RPMI7951 (cell line): ENCODE measurements at regions not wholly inside any gene's neighbourhood (a gene's known extent, or its start where the extent isn't known, plus 50 kb on each side); places are given as distances from the start of the nearest gene placed in this dataset.
"Not testable (repeated sequence)": the region's sequence is repeated elsewhere in the genome, so short reads cannot be mapped to it uniquely, and the experiment has no call there.

Source experiments
- DNase-seq: peaks from one replicate; pipeline ENCODE4 v3.0.0-alpha.2; 2012; ENCODE audit warnings: low read depth

DNA sequence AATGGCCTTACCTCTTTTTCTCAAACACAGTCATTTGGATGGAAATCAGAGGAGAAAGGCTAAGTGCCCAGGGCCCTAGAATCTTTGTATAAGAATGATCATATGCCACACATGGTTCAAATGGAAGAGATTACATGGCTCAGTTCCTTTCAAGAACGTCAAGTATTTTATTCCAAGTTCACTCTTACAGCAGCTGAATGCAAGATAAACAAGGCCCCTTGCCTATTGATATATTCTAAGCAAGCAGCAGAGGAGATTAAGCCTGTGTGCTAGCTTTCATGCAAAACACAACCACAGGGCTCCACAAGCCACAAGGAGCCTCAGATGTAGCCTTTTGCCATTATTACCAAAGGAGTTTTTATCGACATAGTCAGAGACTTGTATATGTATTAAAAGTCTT, 55.3 kb upstream of the SLCO6A1 start:
- peak; percentile 60 for DNase-seq

DNA sequence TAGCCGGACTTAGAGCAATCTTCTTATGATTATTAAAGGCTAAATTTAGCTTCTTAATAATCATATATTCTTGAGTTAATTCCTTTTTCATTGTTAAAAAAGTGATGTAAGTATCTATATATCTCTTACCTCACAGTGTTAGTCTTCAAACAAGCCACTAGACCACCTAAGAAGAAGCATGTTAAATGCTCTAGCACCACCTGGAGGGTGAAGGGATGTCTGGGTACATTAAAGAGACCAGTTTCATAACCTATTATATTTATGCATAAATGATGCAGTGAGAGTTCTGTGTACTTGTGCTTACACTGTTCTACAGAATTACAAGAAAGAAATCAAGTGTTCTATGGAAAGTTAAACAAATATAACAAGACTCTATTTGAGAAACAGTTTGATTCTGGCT, 55.9 kb upstream of the SLCO6A1 start:
- peak; percentile 17 for DNase-seq

DNA sequence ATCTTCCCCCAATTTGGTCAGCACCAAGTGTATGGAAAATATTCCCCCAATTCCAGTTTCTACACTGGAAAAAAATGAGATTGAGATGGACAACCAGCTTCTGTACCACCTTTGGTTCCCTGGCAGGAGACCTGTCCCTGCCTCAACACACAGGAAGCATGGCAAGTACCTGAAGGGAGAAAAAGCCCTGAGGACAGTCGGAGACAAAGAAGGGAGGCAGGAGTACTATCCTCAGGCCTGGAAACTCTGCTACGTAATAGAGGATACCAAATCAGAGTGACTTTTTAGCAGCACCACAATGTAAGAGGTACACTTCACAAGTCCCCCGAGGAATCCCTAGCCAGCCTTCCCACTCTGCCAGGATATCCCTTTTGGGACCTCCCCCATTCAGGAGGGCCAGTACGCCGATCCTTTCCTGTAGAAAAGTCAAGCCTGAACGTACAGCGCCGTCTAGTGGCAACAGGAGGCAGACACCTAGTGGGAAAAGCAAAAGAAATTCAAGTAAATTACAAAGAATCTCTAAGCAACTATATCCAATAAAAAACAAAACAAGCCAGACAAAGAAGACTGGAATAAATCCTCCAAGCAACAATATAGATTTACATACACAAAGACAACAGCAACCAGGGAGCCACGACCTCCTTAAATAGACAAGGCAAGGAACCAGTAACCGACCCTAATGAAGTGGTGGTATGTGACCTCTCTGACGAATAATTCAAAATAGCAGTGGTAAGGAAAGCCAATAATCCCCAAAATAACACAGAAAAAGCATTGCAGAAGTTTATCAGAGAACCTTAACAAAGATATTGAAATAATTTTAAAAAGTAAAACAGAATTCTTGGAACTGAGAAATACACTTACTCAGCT, 63.3 kb upstream of the SLCO6A1 start:
- peak; percentile 43 for DNase-seq

DNA sequence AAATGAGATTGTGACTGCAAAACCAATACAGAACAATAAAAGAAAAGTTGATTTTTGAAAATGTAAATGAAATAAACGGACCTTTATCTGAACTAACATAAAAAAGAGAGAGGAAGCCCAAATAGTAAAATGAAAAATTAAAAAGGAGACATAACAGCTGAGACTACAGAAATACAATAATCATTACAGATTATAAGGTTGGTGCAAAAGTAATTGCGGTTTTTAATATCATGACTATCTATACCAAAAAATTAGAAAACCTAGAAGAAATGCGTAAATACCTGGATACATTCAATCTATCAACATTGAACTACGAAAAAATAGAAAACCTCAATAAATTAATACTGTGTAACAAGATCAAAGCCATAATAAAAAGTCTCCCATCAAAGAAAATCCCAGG, 71.9 kb upstream of the SLCO6A1 start:
- DNase-seq = no peak

DNA sequence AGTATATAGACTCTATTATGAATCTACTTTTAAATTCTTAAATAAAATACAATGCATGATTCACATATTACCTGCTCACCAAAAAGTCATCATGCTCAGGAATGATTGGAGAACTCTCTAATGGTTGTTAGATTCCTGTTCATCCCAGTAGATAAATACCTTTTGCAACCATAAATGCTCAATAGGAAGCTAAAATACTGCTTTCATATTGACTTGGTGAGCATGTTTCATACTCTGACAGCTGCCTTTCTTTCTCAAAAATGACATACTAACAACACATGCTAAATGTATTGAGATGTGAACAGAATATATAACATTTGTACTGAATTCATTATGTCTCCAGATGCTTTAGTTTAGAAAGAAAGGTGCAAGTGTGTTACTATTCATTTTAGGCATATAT, 79.6 kb upstream of the SLCO6A1 start:
- DNase-seq = no peak

DNA sequence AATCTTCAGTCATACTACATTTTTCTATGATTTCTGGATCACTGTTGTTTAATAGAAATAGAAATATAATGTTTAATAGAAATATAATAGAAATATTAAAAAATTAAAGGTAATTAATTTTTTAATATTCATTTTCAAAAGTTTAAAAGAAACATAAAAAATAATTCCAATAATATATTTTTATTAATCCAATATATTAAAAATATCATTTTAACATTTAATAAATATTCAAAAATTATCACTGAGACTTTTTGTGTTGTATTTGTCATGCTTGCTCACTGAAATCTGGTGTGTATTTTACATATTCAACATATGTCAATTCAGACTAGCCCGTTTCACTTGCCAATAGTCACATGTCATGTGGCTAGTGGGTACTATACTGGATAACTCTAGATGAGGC, 80.6 kb upstream of the SLCO6A1 start:
- DNase-seq = no peak

DNA sequence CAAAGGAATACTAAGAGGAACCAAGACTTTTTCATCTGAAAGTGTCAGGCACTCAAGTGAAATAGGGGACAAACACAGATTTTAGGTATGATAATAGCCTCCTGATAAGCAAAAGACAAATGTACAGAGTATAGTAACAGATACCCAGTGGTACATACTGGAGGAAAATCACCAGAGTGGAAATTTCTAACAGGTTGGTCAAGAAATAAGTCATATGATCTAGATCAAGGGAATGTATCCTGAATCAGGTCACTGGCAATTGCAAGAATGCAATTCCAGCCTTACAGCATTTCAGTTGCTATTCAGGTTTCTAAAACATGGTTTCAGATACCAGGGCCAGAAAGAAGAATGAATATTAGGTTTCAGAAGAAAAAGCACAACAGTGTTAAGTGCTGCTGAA, 82.2 kb upstream of the SLCO6A1 start:
- no peak for DNase-seq

DNA sequence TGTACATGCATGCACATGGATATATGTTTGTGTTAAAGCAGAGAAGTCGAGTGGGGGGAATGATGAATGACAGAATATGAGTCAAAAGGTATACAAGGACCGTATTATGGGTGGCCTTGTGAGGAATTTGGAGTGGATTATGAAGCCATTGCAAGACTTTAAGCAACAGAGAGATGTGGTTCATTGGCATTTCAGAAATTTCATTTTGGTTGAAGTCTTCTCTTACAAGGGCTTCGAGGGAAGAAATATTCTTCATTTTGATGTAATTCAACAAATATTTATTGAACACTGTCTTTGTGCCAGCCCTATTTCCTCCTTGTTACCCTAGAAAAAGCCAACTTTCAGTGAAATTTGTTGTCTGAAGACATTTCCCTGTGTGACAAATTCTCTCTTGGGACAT, 83.9 kb upstream of the SLCO6A1 start:
- no peak for DNase-seq

DNA sequence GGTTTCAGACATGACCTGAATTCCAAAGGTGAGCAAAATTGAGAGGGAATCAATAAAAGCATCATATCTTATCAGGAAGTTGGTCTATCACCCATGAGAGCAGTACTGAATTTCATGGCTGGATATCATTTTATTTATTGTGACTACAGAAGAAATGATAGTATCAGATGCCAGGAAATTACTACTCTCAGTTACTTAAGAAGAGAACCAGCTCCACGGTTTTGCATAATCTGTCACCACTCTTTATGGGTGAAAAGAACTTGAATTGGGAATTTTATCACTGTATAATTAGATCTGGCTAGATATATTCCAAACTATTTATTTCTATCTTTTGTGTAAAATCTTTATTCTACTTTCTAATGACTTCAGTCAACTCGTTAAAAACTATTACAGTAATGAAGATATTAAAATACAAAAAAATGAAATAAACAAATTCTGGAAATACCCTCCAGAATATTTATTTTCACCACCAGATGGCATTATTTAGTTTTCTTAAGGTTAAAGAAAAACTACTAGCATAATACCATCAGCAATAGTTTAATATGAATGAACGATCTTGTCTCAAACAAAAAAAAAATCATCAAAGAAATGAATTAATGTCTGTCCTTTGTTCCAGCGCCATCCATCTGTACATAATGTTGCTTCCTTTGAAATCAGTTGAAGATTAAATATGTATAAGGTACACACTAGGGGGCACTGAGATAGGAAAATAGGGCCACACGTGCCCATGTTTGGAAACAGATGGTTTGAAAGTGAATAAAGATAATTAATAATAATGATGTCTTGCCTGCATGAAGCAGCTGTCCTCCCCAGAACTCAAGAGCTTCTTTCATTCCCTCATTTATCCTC, 84.7 kb upstream of the SLCO6A1 start:
- peak; percentile 18 for DNase-seq

DNA sequence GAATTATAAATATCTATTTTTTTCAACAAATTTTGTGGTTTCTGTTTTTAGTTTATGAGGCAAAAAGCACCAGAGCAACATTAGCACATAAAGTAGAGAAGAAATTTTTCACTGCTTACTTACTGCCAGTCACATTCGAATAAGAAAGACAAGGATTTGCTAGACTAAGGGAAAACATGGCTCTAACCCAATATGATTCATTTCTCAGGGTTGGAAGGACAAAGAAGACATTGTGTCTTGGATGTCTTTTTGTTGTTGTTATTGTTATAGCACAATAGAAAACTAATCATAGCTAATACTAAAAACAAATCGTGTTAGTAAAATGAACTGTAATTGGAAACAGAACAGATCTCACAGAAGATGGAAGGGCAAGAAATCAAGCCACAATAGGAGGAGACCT, 90.9 kb upstream of the SLCO6A1 start:
- peak; percentile 9 for DNase-seq

DNA sequence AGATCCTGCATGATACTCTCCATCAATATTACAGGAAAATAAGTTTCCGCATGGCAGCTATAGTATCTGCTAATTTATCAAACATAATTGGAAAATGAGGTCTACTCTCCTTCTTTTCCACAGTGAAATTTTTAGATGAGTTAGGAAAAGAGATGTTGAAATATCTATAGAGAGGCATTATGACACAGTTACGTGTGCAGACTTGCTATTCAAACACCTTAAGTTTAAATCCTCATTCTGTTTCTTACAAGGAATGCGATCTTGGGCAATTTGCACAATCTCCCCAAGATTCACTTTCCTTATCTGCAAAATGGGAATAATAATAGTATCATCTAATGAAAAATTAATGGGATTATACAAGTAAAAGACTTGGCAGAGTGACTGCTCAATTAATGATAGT, 91.7 kb upstream of the SLCO6A1 start:
- DNase-seq = no peak

DNA sequence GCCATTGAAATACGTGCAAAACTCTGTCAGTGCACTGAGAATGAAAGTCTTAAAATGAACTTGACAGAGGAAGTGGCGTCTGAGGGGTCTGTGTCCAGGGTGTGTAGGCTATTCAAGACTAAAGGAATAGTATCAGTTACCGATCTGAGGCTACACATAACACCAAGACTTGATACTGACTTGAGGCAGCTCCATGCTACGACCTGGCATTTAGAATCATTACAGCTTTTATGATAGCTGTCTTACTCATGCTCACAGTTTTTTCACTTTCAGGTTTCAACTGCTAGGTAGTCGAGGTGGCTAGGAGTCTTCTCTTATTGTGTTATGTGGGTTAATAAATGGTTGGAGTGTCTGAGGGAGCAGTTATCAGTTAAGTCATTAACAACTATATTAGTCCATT, 92.8 kb upstream of the SLCO6A1 start:
- DNase-seq = no peak

DNA sequence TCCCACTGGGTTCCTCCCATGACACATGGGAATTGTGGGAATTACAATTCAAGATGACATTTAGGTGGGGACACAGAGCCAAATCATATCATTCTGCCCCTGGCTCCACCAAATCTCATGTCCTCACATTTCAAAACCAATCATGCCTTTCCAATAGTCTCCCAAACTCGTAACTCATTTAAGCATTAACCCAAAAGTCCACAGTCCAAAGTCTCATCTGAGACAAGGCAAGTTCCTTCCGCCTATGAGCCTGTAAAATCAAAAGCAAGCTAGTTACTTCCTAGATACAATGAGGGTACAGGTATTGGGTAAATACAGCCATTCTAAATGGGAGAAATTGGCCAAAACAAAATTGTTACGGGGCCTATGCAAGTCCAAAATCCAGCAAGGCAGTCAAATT, 93.8 kb upstream of the SLCO6A1 start:
- DNase-seq = not testable (repeated sequence)

DNA sequence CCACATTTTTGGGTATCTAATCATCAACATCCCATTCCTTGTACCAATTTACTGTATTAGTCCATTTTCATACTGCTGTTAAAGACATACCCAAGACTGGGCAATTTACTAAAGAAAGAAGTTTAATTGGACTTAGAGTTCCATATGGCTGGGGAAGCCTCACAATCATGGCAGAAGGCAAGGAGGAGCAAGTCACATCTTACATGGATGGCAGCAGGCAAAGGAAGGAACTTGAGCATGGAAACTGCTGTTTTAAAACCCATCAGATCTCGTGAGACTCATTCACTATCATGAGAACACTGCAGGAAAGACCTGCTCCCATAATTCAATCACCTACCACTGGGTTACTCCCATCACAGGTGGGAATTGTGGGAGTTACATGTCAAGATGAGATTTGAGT, 95.4 kb upstream of the SLCO6A1 start:
- DNase-seq = no peak

DNA sequence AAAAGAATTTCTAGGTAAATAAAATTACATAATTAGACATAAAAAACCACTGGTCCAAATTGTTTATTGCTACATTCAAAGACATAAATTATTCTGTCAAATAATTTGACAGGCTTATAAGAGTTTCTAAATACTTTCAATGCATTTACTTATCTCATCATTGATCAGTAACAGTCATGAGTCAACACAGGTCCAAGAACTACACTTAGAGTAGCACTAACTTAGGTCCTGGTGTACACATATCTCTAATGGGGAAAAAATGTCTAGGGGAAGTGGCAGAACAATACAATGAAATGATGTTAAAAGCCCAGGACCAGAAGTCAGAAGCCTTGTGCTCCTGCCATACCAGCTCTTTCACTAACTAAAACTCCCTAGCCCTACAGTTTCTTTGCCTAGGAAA, 96.5 kb upstream of the SLCO6A1 start:
- peak; percentile 22 for DNase-seq

DNA sequence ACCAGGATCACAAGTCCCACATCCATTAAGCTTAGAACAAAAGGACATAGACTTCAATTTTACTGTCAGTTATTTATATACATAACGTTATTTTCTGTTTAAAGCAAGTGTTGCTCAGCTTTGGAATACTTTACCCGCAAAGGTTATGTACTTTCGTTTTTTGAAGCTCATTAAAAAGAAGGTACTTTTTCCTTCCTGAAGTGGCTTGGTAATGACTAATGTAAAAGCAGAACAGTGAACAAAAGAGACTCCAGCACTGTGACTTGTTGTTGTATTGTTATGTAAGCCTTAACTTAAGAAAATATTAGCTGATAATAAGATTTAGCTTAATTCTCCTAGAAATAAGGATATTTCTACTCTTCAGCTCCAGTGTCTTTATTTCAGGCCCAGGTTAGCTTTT, 97.3 kb upstream of the SLCO6A1 start:
- no peak for DNase-seq

DNA sequence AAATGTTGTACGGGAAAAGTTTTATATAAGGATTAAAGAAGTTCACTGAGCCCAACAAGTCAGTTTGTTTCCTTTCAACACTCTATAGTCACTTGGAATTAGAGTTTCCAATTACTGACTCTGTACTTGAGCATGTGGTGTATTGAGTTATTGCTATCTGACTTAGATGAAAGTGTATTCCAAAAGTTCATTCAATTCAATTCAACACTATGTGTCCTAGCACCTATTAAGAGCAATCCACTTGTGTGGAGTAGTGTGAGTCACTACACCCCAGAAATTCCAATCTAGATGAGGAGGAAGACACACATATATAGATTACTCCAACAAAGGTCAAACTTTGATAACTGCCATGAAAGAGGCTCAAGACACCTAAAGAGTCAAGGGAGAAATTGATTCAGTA, 98.2 kb upstream of the SLCO6A1 start:
- peak; percentile 18 for DNase-seq

DNA sequence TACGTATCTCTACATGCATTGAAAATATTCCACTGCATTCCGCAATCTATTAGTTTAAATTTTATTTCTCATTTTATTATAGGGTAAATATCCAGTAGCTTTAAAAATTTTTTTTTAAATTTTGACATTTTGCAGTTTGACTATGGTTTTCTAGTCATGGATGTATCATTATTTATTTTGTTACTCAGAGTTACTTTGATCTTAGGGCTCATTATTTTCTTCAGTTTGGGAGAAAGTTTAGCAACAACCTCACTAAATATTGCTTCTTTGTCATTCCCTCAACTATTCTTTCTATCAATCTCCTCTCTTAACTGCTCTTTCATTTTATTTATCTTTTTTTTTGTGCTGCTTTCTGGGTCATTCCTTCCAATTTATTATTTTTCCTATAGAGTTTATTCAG, 100.5 kb upstream of the SLCO6A1 start:
- DNase-seq = no peak

DNA sequence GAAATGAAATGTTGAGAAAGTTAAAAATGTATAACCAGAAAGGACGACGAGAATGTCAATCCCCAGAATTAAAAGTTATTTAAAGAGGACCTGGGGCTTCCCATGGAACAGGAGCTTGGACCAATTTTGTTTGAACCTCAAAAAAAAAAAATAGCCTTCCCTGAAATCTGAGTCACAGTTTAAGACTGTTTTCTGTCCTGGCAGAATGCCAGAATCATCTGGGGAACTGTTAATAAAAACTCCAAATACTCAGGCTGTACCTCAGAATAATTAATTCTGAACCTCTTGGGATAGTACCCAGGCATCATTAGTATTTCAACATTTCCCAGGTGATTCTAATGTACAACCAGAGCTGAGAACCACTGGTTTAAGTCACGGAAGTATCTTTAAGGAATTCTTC, 102.2 kb upstream of the SLCO6A1 start:
- DNase-seq = peak; percentile 53

DNA sequence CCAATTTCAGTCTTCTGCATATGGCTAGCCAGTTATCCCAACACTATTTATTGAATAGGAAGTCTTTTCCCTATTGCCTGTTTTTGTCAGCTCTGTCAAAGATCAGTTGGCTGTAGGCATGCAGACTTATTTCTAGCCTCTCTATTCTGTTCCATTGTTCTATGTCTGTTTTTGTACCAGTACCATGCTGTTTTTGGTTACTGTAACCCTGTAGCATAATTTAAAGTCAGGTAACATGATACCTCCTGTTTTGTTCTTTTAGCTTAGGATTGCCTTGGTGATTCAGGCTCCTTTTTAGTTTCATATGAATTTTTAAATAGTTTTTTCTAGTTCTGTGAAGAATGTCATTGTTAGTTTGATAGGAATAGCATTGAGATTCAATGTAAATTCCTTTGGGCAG, 104.9 kb upstream of the SLCO6A1 start:
- no peak for DNase-seq

DNA sequence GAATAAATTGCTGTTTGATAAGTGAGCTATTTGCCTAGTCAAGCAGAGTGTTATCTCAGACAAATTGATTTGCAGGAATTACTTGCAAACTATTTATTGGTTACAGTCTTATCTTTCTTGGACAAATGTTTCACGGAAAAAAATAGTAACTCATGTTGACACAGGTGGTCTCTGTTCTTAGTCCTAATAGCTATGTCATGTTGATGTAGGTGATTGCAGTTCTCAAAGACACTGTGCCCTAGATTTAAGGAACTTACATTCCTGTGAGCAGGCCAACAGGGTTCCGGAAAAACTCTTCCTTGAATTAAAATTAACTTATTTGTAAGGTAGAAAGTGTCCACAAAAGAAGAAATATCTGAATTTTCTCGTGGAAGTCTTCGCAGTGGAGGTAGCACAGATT, 109.6 kb upstream of the SLCO6A1 start:
- no peak for DNase-seq

DNA sequence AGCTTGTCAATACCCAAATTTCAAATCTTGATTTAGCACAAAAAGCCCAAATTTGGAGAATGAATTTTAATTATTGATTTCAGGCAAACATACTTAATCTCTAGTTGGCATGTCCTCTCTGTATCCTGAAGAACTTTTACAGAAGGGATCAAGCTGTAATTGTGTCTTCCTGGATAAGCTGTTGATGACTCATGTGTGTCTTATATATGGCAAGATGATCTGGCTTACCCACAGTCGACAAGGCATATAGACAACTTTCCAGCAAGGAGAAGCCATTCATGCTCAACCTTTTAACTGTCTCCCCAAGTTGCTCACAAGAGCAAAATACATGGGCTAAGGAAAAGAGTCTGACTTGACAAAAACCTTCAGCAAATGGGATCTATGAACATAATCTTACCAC, 112.5 kb upstream of the SLCO6A1 start:
- peak; percentile 40 for DNase-seq

DNA sequence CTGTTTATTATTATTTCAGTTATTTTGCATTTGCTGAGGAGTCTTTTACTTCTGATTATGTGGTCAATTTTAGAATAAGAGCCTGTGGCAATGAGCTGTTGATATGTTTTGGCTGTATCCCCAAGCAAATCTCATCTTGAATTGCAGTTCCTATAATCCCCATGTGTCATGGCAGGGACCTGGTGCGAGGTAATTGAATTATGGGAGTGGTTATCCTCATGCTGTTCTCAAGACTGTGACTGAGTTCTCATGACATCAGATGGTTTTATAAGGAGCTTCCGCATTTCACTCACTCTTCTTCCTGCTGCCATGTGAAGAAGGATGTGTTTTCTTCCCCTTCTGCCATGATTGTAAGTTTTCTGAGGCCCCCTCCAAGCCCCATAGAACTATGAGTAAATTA, 114.9 kb upstream of the SLCO6A1 start:
- DNase-seq = no peak
